Thyroid gland (tissue), 4 donors: ENCODE measurements at regions not wholly inside any gene's neighbourhood (a gene's known extent, or its start where the extent isn't known, plus 50 kb on each side); places are given as distances from the start of the nearest gene placed in this dataset.

Experiments
- CTCF ChIP-seq, 6 experiments: fragments of 200-600 bp in 3 of 6; fragments of 450-650 bp in 3 of 6; sonication (generic) in 3 of 6; IDR thresholded peaks; one replicate each; pipeline ENCODE4 v1.5.1; 2016 to 2019; ENCODE audit warnings: antibody characterized with exemption in 6 of 6, mild to moderate bottlenecking in 2 of 6, inconsistent platforms in 1 of 6, moderate library complexity in 1 of 6
- POLR2A ChIP-seq, 2 donors: fragments of 450-650 bp; IDR thresholded peaks; one replicate each; pipeline ENCODE4 v1.6.1; 2017; ENCODE audit warnings: antibody characterized with exemption in 2 of 2, mild to moderate bottlenecking in 2 of 2, moderate library complexity in 1 of 2

GRCh38 chr17:77555121-77555591 is 403.3 kb upstream of the TNRC6C start:
- no peak for TF ChIP-seq CTCF (IDR thresholded peaks at IDR 0.05)
- TF ChIP-seq POLR2A (IDR thresholded peaks at IDR 0.05) = no peak
